ENCODE measurements at regions not wholly inside any gene's neighbourhood (a gene's known extent, or its start where the extent isn't known, plus 50 kb on each side); places are given as distances from the start of the nearest gene placed in this dataset.

GRCh38 chr6:14918200-14918907 is 327.5 kb upstream of the JARID2 start:
- no peaks in the 10 kb centered on the region for H3K4me1 ChIP-seq (ENCODE audit: control insufficient read depth, insufficient read depth, low read length)
- CTCF ChIA-PET = no interaction called here
- DNase-seq (ENCODE audit: low read depth, low spot score) (no peak), ATAC-seq (no peak)
- POLR2A ChIA-PET = no interaction called here
- no peak overlapping the region for H3K4me3 ChIP-seq (ENCODE audit: low read depth in 2 of 2, low read length in 2 of 2)
- in situ Hi-C loops (cut with HindIII; ENCODE audit: low pct_unique_long_range_greater_than_20kb, low sequenced_read_pairs) (no loop called here), intact Hi-C loops (cut with micrococcal nuclease; ENCODE audit: unreplicated experiment) (no loop called here)
- no peak for TF ChIP-seq CTCF (IDR thresholded peaks at IDR 0.05)
- TF ChIP-seq TCF7L2 (IDR thresholded peaks at IDR 0.05; ENCODE audit: low read depth, low read length) = no peak
- TF ChIP-seq POLR2AphosphoS5 (IDR thresholded peaks at IDR 0.05; ENCODE audit: low read depth, low read length) = no peak
- TF ChIP-seq SIN3A (IDR thresholded peaks at IDR 0.05; ENCODE audit: borderline replicate concordance, insufficient read depth, low read depth, low read length) = no peak
- TF ChIP-seq, protein P1, sequence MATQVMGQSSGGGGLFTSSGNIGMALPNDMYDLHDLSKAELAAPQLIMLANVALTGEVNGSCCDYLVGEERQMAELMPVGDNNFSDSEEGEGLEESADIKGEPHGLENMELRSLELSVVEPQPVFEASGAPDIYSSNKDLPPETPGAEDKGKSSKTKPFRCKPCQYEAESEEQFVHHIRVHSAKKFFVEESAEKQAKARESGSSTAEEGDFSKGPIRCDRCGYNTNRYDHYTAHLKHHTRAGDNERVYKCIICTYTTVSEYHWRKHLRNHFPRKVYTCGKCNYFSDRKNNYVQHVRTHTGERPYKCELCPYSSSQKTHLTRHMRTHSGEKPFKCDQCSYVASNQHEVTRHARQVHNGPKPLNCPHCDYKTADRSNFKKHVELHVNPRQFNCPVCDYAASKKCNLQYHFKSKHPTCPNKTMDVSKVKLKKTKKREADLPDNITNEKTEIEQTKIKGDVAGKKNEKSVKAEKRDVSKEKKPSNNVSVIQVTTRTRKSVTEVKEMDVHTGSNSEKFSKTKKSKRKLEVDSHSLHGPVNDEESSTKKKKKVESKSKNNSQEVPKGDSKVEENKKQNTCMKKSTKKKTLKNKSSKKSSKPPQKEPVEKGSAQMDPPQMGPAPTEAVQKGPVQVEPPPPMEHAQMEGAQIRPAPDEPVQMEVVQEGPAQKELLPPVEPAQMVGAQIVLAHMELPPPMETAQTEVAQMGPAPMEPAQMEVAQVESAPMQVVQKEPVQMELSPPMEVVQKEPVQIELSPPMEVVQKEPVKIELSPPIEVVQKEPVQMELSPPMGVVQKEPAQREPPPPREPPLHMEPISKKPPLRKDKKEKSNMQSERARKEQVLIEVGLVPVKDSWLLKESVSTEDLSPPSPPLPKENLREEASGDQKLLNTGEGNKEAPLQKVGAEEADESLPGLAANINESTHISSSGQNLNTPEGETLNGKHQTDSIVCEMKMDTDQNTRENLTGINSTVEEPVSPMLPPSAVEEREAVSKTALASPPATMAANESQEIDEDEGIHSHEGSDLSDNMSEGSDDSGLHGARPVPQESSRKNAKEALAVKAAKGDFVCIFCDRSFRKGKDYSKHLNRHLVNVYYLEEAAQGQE (IDR thresholded peaks at IDR 0.05; ENCODE audit: insufficient read depth in 1 of 2, low read depth in 2 of 2, low read length in 1 of 2) = no peak
- BruUV-seq (replicated peaks) = no TSS peak
- H3K36me3 ChIP-seq (ENCODE audit: control insufficient read depth, insufficient read depth, low read length) = no peaks in the 10 kb centered on the region
- H3K9me3 ChIP-seq (ENCODE audit: control insufficient read depth, insufficient read depth, low read depth, low read length) = no peaks in the 10 kb centered on the region
- no peaks in the 10 kb centered on the region; the same call in 1 of the 2 replicates for H3K27me3 ChIP-seq (ENCODE audit: control insufficient read depth, insufficient read depth, low read length)
- no peak overlapping the region for H3K27ac ChIP-seq (ENCODE audit: low read length)

- in situ Hi-C loops (cut with HindIII; ENCODE audit: low pct_unique_long_range_greater_than_20kb, low sequenced_read_pairs) = no loop called here
These were observed 326.7 kb upstream of the JARID2 start for GRCh38 chr6:14919038-14919670.

More at GRCh38 chr6:14919038-14919670, 326.7 kb upstream of the JARID2 start:
- H3K4me3 ChIP-seq (ENCODE audit: low read depth in 2 of 2, low read length in 2 of 2) = no peak overlapping the region
- no peak overlapping the region for H3K27ac ChIP-seq (ENCODE audit: low read length)
- H3K4me1 ChIP-seq (ENCODE audit: control insufficient read depth, insufficient read depth, low read length) = no peaks in the 10 kb centered on the region
- no peak for TF ChIP-seq TCF7L2 (IDR thresholded peaks at IDR 0.05; ENCODE audit: low read depth, low read length)
- TF ChIP-seq, protein P1 (IDR thresholded peaks at IDR 0.05; ENCODE audit: insufficient read depth in 1 of 2, low read depth in 2 of 2, low read length in 1 of 2) = no peak
- no peak for TF ChIP-seq SIN3A (IDR thresholded peaks at IDR 0.05; ENCODE audit: borderline replicate concordance, insufficient read depth, low read depth, low read length)
- TF ChIP-seq CTCF (IDR thresholded peaks at IDR 0.05) = no peak
- TF ChIP-seq POLR2AphosphoS5 (IDR thresholded peaks at IDR 0.05; ENCODE audit: low read depth, low read length) = no peak
- H3K9me3 ChIP-seq (ENCODE audit: control insufficient read depth, insufficient read depth, low read depth, low read length) = no peaks in the 10 kb centered on the region
- CTCF ChIA-PET = no interaction called here
- DNase-seq (ENCODE audit: low read depth, low spot score) = no peak
- no peaks in the 10 kb centered on the region for H3K27me3 ChIP-seq (ENCODE audit: control insufficient read depth, insufficient read depth, low read length)
- BruUV-seq (replicated peaks) = no TSS peak
- no peak for ATAC-seq
- intact Hi-C loops (cut with micrococcal nuclease; ENCODE audit: unreplicated experiment) = no loop called here
- POLR2A ChIA-PET = interaction anchor here (0.7 kb wide), 1 partner anchor 207 kb away, joined by 3 read pairs; no protein-coding TSS in a partner anchor
- no peaks in the 10 kb centered on the region for H3K36me3 ChIP-seq (ENCODE audit: control insufficient read depth, insufficient read depth, low read length)
